Endothelial cell of umbilical vein (primary cell): ENCODE measurements at regions not wholly inside any gene's neighbourhood (a gene's known extent, or its start where the extent isn't known, plus 50 kb on each side); places are given as distances from the start of the nearest gene placed in this dataset.

Experiments used
- BruUV-seq: library from RNA; stranded (reverse); fragments of 400-500 nt; replicated peaks from 2 replicates; lab custom pipeline; 2021; lab: Mats Ljungman, UMichigan
- CTCF ChIA-PET: fragments of 300-600, 350-600 bp; sonication (Branson Sonifier 250); formaldehyde crosslinking; loops from one replicate; lab custom pipeline; 2021; ENCODE audit warnings: antibody characterized with exemption, inconsistent platforms; lab: Charles Lee
- POLR2A ChIA-PET: fragments of 300-600, 350-600 bp; sonication (Branson Sonifier 250); formaldehyde crosslinking; loops from one replicate; lab custom pipeline; 2021; ENCODE audit warnings: antibody characterized with exemption, inconsistent platforms; lab: Charles Lee
- DNase-seq: peaks from one replicate; pipeline ENCODE4 v3.0.0-alpha.2; 2011; ENCODE audit warnings: low read depth, low spot score
- FAIRE-seq: peaks from 2 replicates; lab custom pipeline; 2011; peaks lifted over from hg19 to GRCh38; lab: Jason Lieb, UNC
- H2AFZ ChIP-seq: 2 replicates; pipeline ENCODE4 v1.6.0; 2012; ENCODE audit warnings: low read depth, low read length, control low read depth, inconsistent platforms
- H3K27ac ChIP-seq: 2 replicates; pipeline ENCODE4 v1.5.1; 2011; ENCODE audit warnings: low read depth, mild to moderate bottlenecking, control low read depth, low read length, moderate library complexity; ENCODE audit not compliant: insufficient read depth
- H3K27me3 ChIP-seq, 2 experiments: 2 replicates each; pipeline versions ENCODE4 v1.6.0 to v1.6.1; 2011; ENCODE audit warnings: low read length in 2 of 2, mixed read lengths in 1 of 2; ENCODE audit not compliant: control insufficient read depth in 2 of 2, insufficient read depth in 2 of 2
- H3K36me3 ChIP-seq, 2 experiments: 2 replicates in 1 of 2; 3 replicates in 1 of 2; pipeline ENCODE4 v1.5.1; 2011; ENCODE audit warnings: low read length in 2 of 2, mild to moderate bottlenecking in 1 of 2, moderate library complexity in 1 of 2; ENCODE audit not compliant: control insufficient read depth in 2 of 2, insufficient read depth in 2 of 2; ENCODE audit errors: extremely low read depth in 1 of 2
- H3K4me1 ChIP-seq: 3 replicates; pipeline ENCODE4 v1.5.1; 2011; ENCODE audit warnings: mild to moderate bottlenecking, low read length; ENCODE audit not compliant: control insufficient read depth, insufficient read depth; ENCODE audit errors: extremely low read depth
- H3K4me2 ChIP-seq: 2 replicates; pipeline ENCODE4 v1.6.1; 2011; ENCODE audit warnings: low read length, control low read depth, mixed read lengths; ENCODE audit not compliant: insufficient read depth
- H3K4me3 ChIP-seq, 3 experiments: fragments of 200-600 bp in 1 of 3; sonication (generic), shearing (Covaris generic) in 1 of 3; replicated peaks in 1 of 3; 2 replicates each; pipeline ENCODE4 v1.5.1; 2011 to 2016; ENCODE audit warnings: control low read depth in 3 of 3, low read length in 3 of 3, mild to moderate bottlenecking in 2 of 3, inconsistent platforms in 1 of 3, low read depth in 1 of 3, moderate library complexity in 1 of 3; ENCODE audit not compliant: insufficient read depth in 1 of 3
- H3K79me2 ChIP-seq: 2 replicates; pipeline ENCODE4 v1.6.0; 2012; ENCODE audit warnings: low read length, inconsistent platforms; ENCODE audit not compliant: control insufficient read depth, insufficient read depth
- H3K9ac ChIP-seq: replicated peaks from 2 replicates; pipeline ENCODE3; 2011; ENCODE audit warnings: low read length, control low read depth; ENCODE audit not compliant: insufficient read depth; ENCODE audit errors: extremely low read depth
- H3K9me1 ChIP-seq: replicated peaks from 3 replicates; pipeline ENCODE4 v1.6.0; 2011; ENCODE audit warnings: mild to moderate bottlenecking, low read length; ENCODE audit not compliant: control insufficient read depth, insufficient read depth; ENCODE audit errors: extremely low read depth
- H3K9me3 ChIP-seq: replicated peaks from 2 replicates; pipeline ENCODE4 v1.5.1; 2012; ENCODE audit warnings: low read length, inconsistent platforms; ENCODE audit not compliant: control insufficient read depth, insufficient read depth
- H4K20me1 ChIP-seq: replicated peaks from 2 replicates; pipeline ENCODE3; 2011; ENCODE audit warnings: mild to moderate bottlenecking, low read length; ENCODE audit not compliant: control insufficient read depth, insufficient read depth; ENCODE audit errors: extremely low read depth
- CTCF ChIP-seq, 2 donors: IDR thresholded peaks; 1 replicate in 1 of 2; 2 replicates in 1 of 2; pipeline ENCODE4 v1.5.1; 2011; ENCODE audit warnings: low read length in 2 of 2, mild to moderate bottlenecking in 2 of 2, moderate library complexity in 2 of 2, control low read depth in 1 of 2, inconsistent platforms in 1 of 2, low read depth in 1 of 2; ENCODE audit not compliant: insufficient read depth in 1 of 2; ENCODE audit errors: extremely low read depth in 1 of 2
- EZH2 ChIP-seq: IDR thresholded peaks from 2 replicates; pipeline ENCODE4 v1.6.1; 2012; ENCODE audit warnings: borderline replicate concordance, low read depth, mild to moderate bottlenecking, moderate library complexity, low read length, inconsistent platforms; ENCODE audit not compliant: severe bottlenecking
- FOS ChIP-seq: IDR thresholded peaks from 2 replicates; pipeline ENCODE4 v1.6.1; 2011; ENCODE audit warnings: mild to moderate bottlenecking, low read length, moderate library complexity, borderline replicate concordance; ENCODE audit not compliant: insufficient read depth
- GATA2 ChIP-seq: IDR thresholded peaks from 2 replicates; pipeline ENCODE4 v1.7.0; 2011; ENCODE audit warnings: low read depth, mild to moderate bottlenecking, moderate library complexity, mixed read lengths, low read length; ENCODE audit not compliant: insufficient read length, insufficient read depth
- JUN ChIP-seq: IDR thresholded peaks from 2 replicates; pipeline ENCODE4 v1.6.1; 2011; ENCODE audit warnings: borderline replicate concordance, low read depth; ENCODE audit not compliant: insufficient read length, insufficient read depth
- MAX ChIP-seq: IDR thresholded peaks from 2 replicates; pipeline ENCODE4 v1.6.1; 2011; ENCODE audit not compliant: insufficient read depth, insufficient read length
- MYC ChIP-seq: IDR thresholded peaks from one replicate; pipeline ENCODE4 v1.6.1; 2011; ENCODE audit warnings: mild to moderate bottlenecking, low read depth, low read length
- POLR2A ChIP-seq: IDR thresholded peaks from 2 replicates; pipeline ENCODE4 v1.6.1; 2012; ENCODE audit warnings: low read depth, mild to moderate bottlenecking, control low read depth, low read length
- POLR2AphosphoS5 ChIP-seq: IDR thresholded peaks from 2 replicates; pipeline ENCODE4 v1.6.1; 2012; ENCODE audit warnings: low read depth, mild to moderate bottlenecking, control low read depth, low read length, moderate library complexity; ENCODE audit not compliant: insufficient read depth
- dilution Hi-C: fragments of 300-500 bp; cut with MboI; formaldehyde crosslinking; loops from one replicate; pipeline ENCODE4 v1.15.0; 2019; ENCODE audit warnings: low sequenced_read_pairs; ENCODE audit not compliant: extremely low pct_ligation_motif_present
- intact Hi-C: fragments of 100-400 bp; cut with micrococcal nuclease; formaldehyde crosslinking; loops from one replicate; pipeline ENCODE4 v1.10.0; 2022

GRCh38 chr22:48140261-48140813 is 1377.9 kb downstream of the TBC1D22A start:
- Histone ChIP-seq H2AFZ (no peak overlapping the region), H3K4me2 (no peak overlapping the region), H3K9ac (no peak overlapping the region), H3K9me1 (no peaks in the 10 kb centered on the region), H3K4me3 (no peak overlapping the region), H3K27me3 (no peaks in the 10 kb centered on the region), H4K20me1 (no peaks in the 10 kb centered on the region), H3K36me3 (no peaks in the 10 kb centered on the region), H3K4me1 (no peaks in the 10 kb centered on the region), H3K27ac (no peak overlapping the region), H3K9me3 (peaks cover 15% of the 10 kb centered on the region), H3K79me2 (no peaks in the 10 kb centered on the region)
- ChIA-PET POLR2A (no interaction called here), CTCF (no interaction called here)
- dilution Hi-C loops, result no loop called here
- DNase-seq, result no peak
- TF ChIP-seq JUN, result no peak
- TF ChIP-seq POLR2A, result no peak
- no peak for TF ChIP-seq CTCF (IDR thresholded peaks at IDR 0.05; ENCODE audit: extremely low read depth in 1 of 2, insufficient read depth in 1 of 2, low read depth in 1 of 2, low read length in 2 of 2)
- TF ChIP-seq EZH2, result no peak
- no peak for TF ChIP-seq POLR2AphosphoS5
- no peak for TF ChIP-seq FOS
- no peak for TF ChIP-seq GATA2
- no peak for TF ChIP-seq MAX
- no peak for TF ChIP-seq MYC
- intact Hi-C loops, result no loop called here
- no peak for FAIRE-seq
- no TSS peak for BruUV-seq
